Endothelial cell of umbilical vein (primary cell): ENCODE measurements at regions not wholly inside any gene's neighbourhood (a gene's known extent, or its start where the extent isn't known, plus 50 kb on each side); places are given as distances from the start of the nearest gene placed in this dataset.

ENCODE experiments used
- EZH2 ChIP-seq: IDR thresholded peaks from 2 replicates; pipeline ENCODE4 v1.6.1; 2012; ENCODE audit warnings: borderline replicate concordance, low read depth, mild to moderate bottlenecking, moderate library complexity, low read length, inconsistent platforms; ENCODE audit not compliant: severe bottlenecking
- FOS ChIP-seq: IDR thresholded peaks from 2 replicates; pipeline ENCODE4 v1.6.1; 2011; ENCODE audit warnings: mild to moderate bottlenecking, low read length, moderate library complexity, borderline replicate concordance; ENCODE audit not compliant: insufficient read depth
- JUN ChIP-seq: IDR thresholded peaks from 2 replicates; pipeline ENCODE4 v1.6.1; 2011; ENCODE audit warnings: borderline replicate concordance, low read depth; ENCODE audit not compliant: insufficient read length, insufficient read depth
- MYC ChIP-seq: IDR thresholded peaks from one replicate; pipeline ENCODE4 v1.6.1; 2011; ENCODE audit warnings: mild to moderate bottlenecking, low read depth, low read length
- POLR2A ChIP-seq: IDR thresholded peaks from 2 replicates; pipeline ENCODE4 v1.6.1; 2012; ENCODE audit warnings: low read depth, mild to moderate bottlenecking, control low read depth, low read length
- POLR2AphosphoS5 ChIP-seq: IDR thresholded peaks from 2 replicates; pipeline ENCODE4 v1.6.1; 2012; ENCODE audit warnings: low read depth, mild to moderate bottlenecking, control low read depth, low read length, moderate library complexity; ENCODE audit not compliant: insufficient read depth
- TF ChIP-seq, protein P1 (sequence below), 2 donors: IDR thresholded peaks; 1 replicate in 1 of 2; 2 replicates in 1 of 2; pipeline ENCODE4 v1.5.1; 2011; ENCODE audit warnings: low read length in 2 of 2, mild to moderate bottlenecking in 2 of 2, moderate library complexity in 2 of 2, control low read depth in 1 of 2, inconsistent platforms in 1 of 2, low read depth in 1 of 2; ENCODE audit not compliant: insufficient read depth in 1 of 2; ENCODE audit errors: extremely low read depth in 1 of 2
- TF ChIP-seq, protein P2 (sequence below): IDR thresholded peaks from 2 replicates; pipeline ENCODE4 v1.6.1; 2011; ENCODE audit not compliant: insufficient read depth, insufficient read length

DNA sequence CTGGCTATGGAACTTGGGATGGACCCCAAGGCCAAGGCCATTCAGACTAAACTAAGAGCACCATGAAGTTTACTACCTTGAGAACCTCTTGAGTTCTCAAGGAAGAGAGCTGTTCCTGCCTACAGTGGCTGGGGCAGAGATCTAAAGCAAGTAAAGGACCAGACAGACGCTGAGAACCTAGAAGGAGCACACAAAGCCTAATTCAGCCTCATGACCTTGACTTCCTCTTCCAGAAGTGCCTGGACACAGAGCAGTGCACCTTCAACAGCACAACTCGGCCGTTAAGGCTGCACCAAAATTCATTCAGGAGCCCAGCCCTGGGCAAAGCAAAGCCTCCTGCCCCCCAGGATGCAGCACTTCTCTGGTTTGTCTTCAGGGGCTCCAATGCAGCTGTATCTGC, 82.9 kb upstream of the AKIP1 start:
- TF ChIP-seq, protein P1, sequence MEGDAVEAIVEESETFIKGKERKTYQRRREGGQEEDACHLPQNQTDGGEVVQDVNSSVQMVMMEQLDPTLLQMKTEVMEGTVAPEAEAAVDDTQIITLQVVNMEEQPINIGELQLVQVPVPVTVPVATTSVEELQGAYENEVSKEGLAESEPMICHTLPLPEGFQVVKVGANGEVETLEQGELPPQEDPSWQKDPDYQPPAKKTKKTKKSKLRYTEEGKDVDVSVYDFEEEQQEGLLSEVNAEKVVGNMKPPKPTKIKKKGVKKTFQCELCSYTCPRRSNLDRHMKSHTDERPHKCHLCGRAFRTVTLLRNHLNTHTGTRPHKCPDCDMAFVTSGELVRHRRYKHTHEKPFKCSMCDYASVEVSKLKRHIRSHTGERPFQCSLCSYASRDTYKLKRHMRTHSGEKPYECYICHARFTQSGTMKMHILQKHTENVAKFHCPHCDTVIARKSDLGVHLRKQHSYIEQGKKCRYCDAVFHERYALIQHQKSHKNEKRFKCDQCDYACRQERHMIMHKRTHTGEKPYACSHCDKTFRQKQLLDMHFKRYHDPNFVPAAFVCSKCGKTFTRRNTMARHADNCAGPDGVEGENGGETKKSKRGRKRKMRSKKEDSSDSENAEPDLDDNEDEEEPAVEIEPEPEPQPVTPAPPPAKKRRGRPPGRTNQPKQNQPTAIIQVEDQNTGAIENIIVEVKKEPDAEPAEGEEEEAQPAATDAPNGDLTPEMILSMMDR (IDR thresholded peaks at IDR 0.05; ENCODE audit: extremely low read depth in 1 of 2, insufficient read depth in 1 of 2, low read depth in 1 of 2, low read length in 2 of 2): no peak
- no peak for TF ChIP-seq POLR2A
- TF ChIP-seq FOS: no peak
- no peak for TF ChIP-seq EZH2
- TF ChIP-seq POLR2AphosphoS5: no peak
- TF ChIP-seq, protein P2, sequence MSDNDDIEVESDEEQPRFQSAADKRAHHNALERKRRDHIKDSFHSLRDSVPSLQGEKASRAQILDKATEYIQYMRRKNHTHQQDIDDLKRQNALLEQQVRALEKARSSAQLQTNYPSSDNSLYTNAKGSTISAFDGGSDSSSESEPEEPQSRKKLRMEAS: no peak
- no peak for TF ChIP-seq JUN
- no peak for TF ChIP-seq MYC
